OCI-LY1 (cell line): ENCODE measurements at regions not wholly inside any gene's neighbourhood (a gene's known extent, or its start where the extent isn't known, plus 50 kb on each side); places are given as distances from the start of the nearest gene placed in this dataset.

Experiments
- H2AFZ ChIP-seq: fragments of 200-600 bp; sonication (generic), shearing (Covaris generic); 2 replicates; pipeline ENCODE4 v1.6.0; 2014; ENCODE audit warnings: antibody characterized with exemption, mild to moderate bottlenecking, low read length
- H3F3A ChIP-seq: fragments of 200-600 bp; sonication (generic), shearing (Covaris generic); 2 replicates; pipeline ENCODE4 v1.6.0; 2014; ENCODE audit warnings: mild to moderate bottlenecking, antibody characterized with exemption, low read length, moderate library complexity; ENCODE audit not compliant: insufficient read depth
- H3K27ac ChIP-seq: fragments of 200-600 bp; sonication (generic); 2 replicates; pipeline ENCODE4 v1.5.1; 2014; ENCODE audit warnings: low read length, mixed run types, mild to moderate bottlenecking, low read depth; ENCODE audit not compliant: poor library complexity, severe bottlenecking
- H3K27me3 ChIP-seq: fragments of 200-600 bp; sonication (generic); 2 replicates; pipeline ENCODE4 v1.6.0; 2014; ENCODE audit warnings: antibody characterized with exemption, mild to moderate bottlenecking, low read length, moderate library complexity; ENCODE audit not compliant: insufficient read depth
- H3K36me3 ChIP-seq: fragments of 200-600 bp; sonication (generic); 2 replicates; pipeline ENCODE4 v1.6.1; 2014; ENCODE audit warnings: mild to moderate bottlenecking, antibody characterized with exemption, low read length, moderate library complexity, mixed read lengths; ENCODE audit not compliant: insufficient read depth
- H3K4me1 ChIP-seq: fragments of 200-600 bp; sonication (generic); 2 replicates; pipeline ENCODE4 v1.5.1; 2014; ENCODE audit warnings: mild to moderate bottlenecking, low read length, moderate library complexity; ENCODE audit not compliant: insufficient read depth, severe bottlenecking
- H3K4me2 ChIP-seq: fragments of 200-600 bp; sonication (generic), shearing (Covaris generic); 2 replicates; pipeline ENCODE4 v1.6.1; 2014; ENCODE audit warnings: low read length
- H3K4me3 ChIP-seq: fragments of 200-600 bp; sonication (generic); 2 replicates; pipeline ENCODE4 v1.5.1; 2014; ENCODE audit warnings: low read length, low read depth, mild to moderate bottlenecking, mixed read lengths; ENCODE audit not compliant: poor library complexity, severe bottlenecking
- H3K79me2 ChIP-seq: fragments of 200-600 bp; shearing (Covaris generic); 2 replicates; pipeline ENCODE4 v1.6.1; 2016; ENCODE audit warnings: mixed run types, low read length, mixed read lengths; ENCODE audit not compliant: insufficient read depth
- H3K9ac ChIP-seq: fragments of 200-600 bp; sonication (generic), shearing (Covaris generic); 2 replicates; pipeline ENCODE4 v1.6.1; 2014; ENCODE audit warnings: mild to moderate bottlenecking, low read length, mixed read lengths
- H3K9me2 ChIP-seq: fragments of 200-600 bp; sonication (generic), shearing (Covaris generic); 2 replicates; pipeline ENCODE4 v1.6.1; 2014; ENCODE audit warnings: low read depth, mild to moderate bottlenecking, low read length, mixed read lengths
- H3K9me3 ChIP-seq: fragments of 200-600 bp; shearing (Covaris generic); 2 replicates; pipeline ENCODE4 v1.6.1; 2014; ENCODE audit warnings: low read length, mixed read lengths
- H4K20me1 ChIP-seq: fragments of 200-600 bp; sonication (generic), shearing (Covaris generic); 2 replicates; pipeline ENCODE4 v1.6.0; 2016; ENCODE audit warnings: mild to moderate bottlenecking, low read length; ENCODE audit not compliant: insufficient read depth
- EZH2 ChIP-seq: fragments of 200-600 bp; sonication (generic), shearing (Covaris generic); IDR thresholded peaks from 2 replicates; pipeline ENCODE4 v1.8.0; 2017; ENCODE audit warnings: borderline replicate concordance, mixed run types, mild to moderate bottlenecking, antibody characterized with exemption, low read length, moderate library complexity, mixed read lengths
- TF ChIP-seq, protein P1 (sequence below): fragments of 200-600 bp; sonication (generic), shearing (Covaris generic); IDR thresholded peaks from 2 replicates; pipeline ENCODE4 v1.5.1; 2017; ENCODE audit warnings: mild to moderate bottlenecking, antibody characterized with exemption, low read length, moderate library complexity, mixed read lengths

DNA sequence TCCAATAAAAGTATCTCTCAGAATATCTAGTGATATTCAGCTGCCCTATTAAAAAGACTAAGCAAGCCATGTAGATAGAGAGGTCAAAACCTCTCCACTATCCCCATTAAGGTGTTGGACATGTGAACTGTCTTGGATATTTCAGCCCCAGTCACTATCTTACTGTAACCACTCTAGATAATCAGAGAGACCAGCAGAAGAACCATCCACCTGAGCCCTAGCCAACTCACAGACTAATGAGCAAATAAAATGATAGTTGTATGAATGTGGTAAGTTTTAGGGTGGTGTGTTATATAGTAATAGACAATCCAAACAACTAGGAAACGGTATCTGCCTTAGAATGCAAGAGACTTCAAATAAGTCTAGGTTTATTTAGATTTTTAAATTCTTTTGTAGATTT is 268.6 kb upstream of the KLF14 start:
- Histone ChIP-seq H4K20me1 (no peaks in the 10 kb centered on the region), H3K36me3 (peaks cover 70% of the 10 kb centered on the region), H3K9me2 (no peaks in the 10 kb centered on the region), H2AFZ (no peak overlapping the region), H3K27ac (no peak overlapping the region), H3K9me3 (peaks cover 5% of the 10 kb centered on the region; the same call in 1 of the 2 replicates), H3K79me2 (peaks cover 86% of the 10 kb centered on the region), H3K27me3 (no peaks in the 10 kb centered on the region), H3K4me2 (no peak overlapping the region), H3F3A (no peaks in the 10 kb centered on the region), H3K4me1 (peaks cover 42% of the 10 kb centered on the region), H3K4me3 (no peak overlapping the region), H3K9ac (no peak overlapping the region)
- no peak for TF ChIP-seq EZH2
- TF ChIP-seq, protein P1, sequence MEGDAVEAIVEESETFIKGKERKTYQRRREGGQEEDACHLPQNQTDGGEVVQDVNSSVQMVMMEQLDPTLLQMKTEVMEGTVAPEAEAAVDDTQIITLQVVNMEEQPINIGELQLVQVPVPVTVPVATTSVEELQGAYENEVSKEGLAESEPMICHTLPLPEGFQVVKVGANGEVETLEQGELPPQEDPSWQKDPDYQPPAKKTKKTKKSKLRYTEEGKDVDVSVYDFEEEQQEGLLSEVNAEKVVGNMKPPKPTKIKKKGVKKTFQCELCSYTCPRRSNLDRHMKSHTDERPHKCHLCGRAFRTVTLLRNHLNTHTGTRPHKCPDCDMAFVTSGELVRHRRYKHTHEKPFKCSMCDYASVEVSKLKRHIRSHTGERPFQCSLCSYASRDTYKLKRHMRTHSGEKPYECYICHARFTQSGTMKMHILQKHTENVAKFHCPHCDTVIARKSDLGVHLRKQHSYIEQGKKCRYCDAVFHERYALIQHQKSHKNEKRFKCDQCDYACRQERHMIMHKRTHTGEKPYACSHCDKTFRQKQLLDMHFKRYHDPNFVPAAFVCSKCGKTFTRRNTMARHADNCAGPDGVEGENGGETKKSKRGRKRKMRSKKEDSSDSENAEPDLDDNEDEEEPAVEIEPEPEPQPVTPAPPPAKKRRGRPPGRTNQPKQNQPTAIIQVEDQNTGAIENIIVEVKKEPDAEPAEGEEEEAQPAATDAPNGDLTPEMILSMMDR = no peak

DNA sequence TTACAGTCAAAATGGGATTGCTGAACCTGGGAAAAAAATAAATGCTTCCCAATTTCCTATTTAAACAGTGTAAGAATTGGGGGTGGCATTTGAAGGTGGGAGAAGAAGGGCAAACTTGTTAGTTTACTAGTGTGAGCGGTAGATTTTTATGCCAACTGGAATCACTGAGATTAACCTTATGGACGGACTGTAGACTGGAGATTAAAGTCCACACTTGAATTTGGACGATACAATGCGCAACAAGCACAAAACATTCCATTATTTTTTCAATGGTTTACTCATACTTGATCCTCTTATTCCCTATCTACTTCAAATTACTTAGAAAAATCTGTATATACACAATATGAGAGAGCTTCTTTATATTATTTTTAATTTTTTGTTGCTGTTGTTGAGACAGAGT is 269.6 kb upstream of the KLF14 start:
- H3K27ac ChIP-seq = no peak overlapping the region
- H3K27me3 ChIP-seq = no peaks in the 10 kb centered on the region
- peaks cover 5% of the 10 kb centered on the region; the same call in 1 of the 2 replicates for H3K9me3 ChIP-seq
- no peaks in the 10 kb centered on the region for H3K9me2 ChIP-seq
- H3K4me1 ChIP-seq = peaks cover 42% of the 10 kb centered on the region
- no peak overlapping the region for H3K4me3 ChIP-seq
- H3K9ac ChIP-seq = no peak overlapping the region
- H3F3A ChIP-seq = no peaks in the 10 kb centered on the region
- no peaks in the 10 kb centered on the region for H4K20me1 ChIP-seq
- TF ChIP-seq, protein P1 = no peak
- TF ChIP-seq EZH2 = no peak
- peaks cover 66% of the 10 kb centered on the region for H3K36me3 ChIP-seq
- no peak overlapping the region for H2AFZ ChIP-seq
- no peak overlapping the region for H3K4me2 ChIP-seq
- H3K79me2 ChIP-seq = peaks cover 87% of the 10 kb centered on the region

DNA sequence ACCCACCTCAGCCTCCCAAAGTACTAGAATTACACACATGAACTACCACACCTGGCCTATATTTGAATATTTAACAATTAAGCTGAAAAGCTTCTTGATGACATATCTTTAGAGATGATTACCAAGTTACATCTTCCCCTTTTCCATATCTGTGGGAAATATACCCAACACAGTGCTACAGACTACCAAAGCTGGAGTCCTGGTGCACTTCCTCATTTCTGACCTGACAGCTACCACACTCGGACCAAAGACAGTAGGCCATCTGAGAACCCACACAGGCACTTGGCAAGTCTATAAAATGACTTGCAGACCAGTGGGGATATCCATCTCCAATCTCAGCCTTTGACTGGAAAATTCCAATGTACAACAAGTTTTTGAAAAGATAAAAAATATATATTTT is 270.4 kb upstream of the KLF14 start:
- H3K4me2 ChIP-seq = no peak overlapping the region

More for the DNA sequence above, 270.4 kb upstream of the KLF14 start:
- no peak overlapping the region for H3K9ac ChIP-seq
- no peak overlapping the region for H2AFZ ChIP-seq
- H3F3A ChIP-seq = no peaks in the 10 kb centered on the region; the same call in 1 of the 2 replicates
- no peak for TF ChIP-seq EZH2
- TF ChIP-seq, protein P1 = no peak
- no peaks in the 10 kb centered on the region for H3K27me3 ChIP-seq
- no peak overlapping the region for H3K27ac ChIP-seq
- peaks cover 5% of the 10 kb centered on the region; the same call in 1 of the 2 replicates for H3K9me3 ChIP-seq
- no peak overlapping the region for H3K4me3 ChIP-seq
- H3K79me2 ChIP-seq = peaks cover 83% of the 10 kb centered on the region
- no peaks in the 10 kb centered on the region for H3K9me2 ChIP-seq
- peaks cover 59% of the 10 kb centered on the region for H3K36me3 ChIP-seq
- peaks cover 42% of the 10 kb centered on the region for H3K4me1 ChIP-seq
- H4K20me1 ChIP-seq = no peaks in the 10 kb centered on the region
